H7 (cell line): ENCODE measurements at regions not wholly inside any gene's neighbourhood (a gene's known extent, or its start where the extent isn't known, plus 50 kb on each side); places are given as distances from the start of the nearest gene placed in this dataset.

Experiments used
- DNase-seq: peaks from one replicate; pipeline ENCODE4 v3.0.0; 2012
- H3K27me3 ChIP-seq: 2 replicates; pipeline ENCODE4 v1.6.0; 2011; ENCODE audit warnings: mild to moderate bottlenecking, low read length; ENCODE audit not compliant: control insufficient read depth, insufficient read depth
- H3K36me3 ChIP-seq: replicated peaks from 2 replicates; pipeline ENCODE4 v1.5.1; 2011; ENCODE audit warnings: low read length; ENCODE audit not compliant: control insufficient read depth, insufficient read depth
- H3K4me3 ChIP-seq: 2 replicates; pipeline ENCODE4 v1.5.1; 2011; ENCODE audit warnings: low read depth, mild to moderate bottlenecking, control low read depth, low read length, moderate library complexity; ENCODE audit not compliant: insufficient read depth

GRCh38 chr4:152112190-152112589 lies 351.4 kb upstream of the GATB start:
- DNase-seq: no peak
- Histone ChIP-seq H3K27me3 (no peaks in the 10 kb centered on the region), H3K4me3 (no peak overlapping the region), H3K36me3 (no peaks in the 10 kb centered on the region)

- no peak for DNase-seq
- Histone ChIP-seq H3K36me3 (no peaks in the 10 kb centered on the region), H3K4me3 (no peak overlapping the region), H3K27me3 (no peaks in the 10 kb centered on the region)
Observed at GRCh38 chr4:152110780-152111179, 350.0 kb upstream of the GATB start.

GRCh38 chr4:152109531-152110509 lies 349.0 kb upstream of the GATB start:
- Histone ChIP-seq H3K4me3 (no peak overlapping the region), H3K36me3 (no peaks in the 10 kb centered on the region), H3K27me3 (no peaks in the 10 kb centered on the region)
- no peak for DNase-seq

- no peak for DNase-seq
- H3K27me3 ChIP-seq: no peaks in the 10 kb centered on the region
- no peaks in the 10 kb centered on the region for H3K36me3 ChIP-seq
- H3K4me3 ChIP-seq: no peak overlapping the region
Observed at GRCh38 chr4:152107736-152108500, 347.1 kb upstream of the GATB start.

GRCh38 chr4:152106781-152107321 lies 346.0 kb upstream of the GATB start:
- no peak overlapping the region for H3K4me3 ChIP-seq
- no peaks in the 10 kb centered on the region for H3K27me3 ChIP-seq
- no peak for DNase-seq
- no peaks in the 10 kb centered on the region for H3K36me3 ChIP-seq

- Histone ChIP-seq H3K27me3 (no peaks in the 10 kb centered on the region), H3K36me3 (no peaks in the 10 kb centered on the region), H3K4me3 (no peak overlapping the region)
- DNase-seq: no peak
Observed at GRCh38 chr4:152106113-152106763, 345.4 kb upstream of the GATB start.

GRCh38 chr4:152104901-152105357 lies 344.1 kb upstream of the GATB start:
- Histone ChIP-seq H3K36me3 (no peaks in the 10 kb centered on the region), H3K27me3 (no peaks in the 10 kb centered on the region), H3K4me3 (no peak overlapping the region)
- DNase-seq: no peak

GRCh38 chr4:152104356-152104755 lies 343.5 kb upstream of the GATB start:
- no peaks in the 10 kb centered on the region for H3K27me3 ChIP-seq
- no peaks in the 10 kb centered on the region for H3K36me3 ChIP-seq
- H3K4me3 ChIP-seq: no peak overlapping the region
- no peak for DNase-seq

- Histone ChIP-seq H3K36me3 (no peaks in the 10 kb centered on the region), H3K27me3 (no peaks in the 10 kb centered on the region), H3K4me3 (no peak overlapping the region)
- DNase-seq: no peak
Observed at GRCh38 chr4:152103181-152103901, 342.5 kb upstream of the GATB start.

- H3K27me3 ChIP-seq: no peaks in the 10 kb centered on the region
- H3K4me3 ChIP-seq: no peak overlapping the region
- H3K36me3 ChIP-seq: no peaks in the 10 kb centered on the region
- no peak for DNase-seq
Observed at GRCh38 chr4:152102436-152103000, 341.7 kb upstream of the GATB start.

- Histone ChIP-seq H3K27me3 (no peaks in the 10 kb centered on the region), H3K4me3 (no peak overlapping the region), H3K36me3 (no peaks in the 10 kb centered on the region)
- no peak for DNase-seq
Observed at GRCh38 chr4:152101556-152102435, 341.0 kb upstream of the GATB start.

- no peak overlapping the region for H3K4me3 ChIP-seq
- H3K36me3 ChIP-seq: no peaks in the 10 kb centered on the region
- H3K27me3 ChIP-seq: no peaks in the 10 kb centered on the region
- DNase-seq: no peak
Observed at GRCh38 chr4:152100379-152101201, 339.8 kb upstream of the GATB start.
